ENCODE measurements at regions not wholly inside any gene's neighbourhood (a gene's known extent, or its start where the extent isn't known, plus 50 kb on each side); places are given as distances from the start of the nearest gene placed in this dataset.

- Mint-ChIP-seq H3K4me3 (no peak overlapping the region), H3K9me3 (ENCODE audit: low read depth) (no peaks in the 10 kb centered on the region), H3K27me3 (peaks cover 5% of the 10 kb centered on the region), H3K27ac (no peak overlapping the region), H3K4me1 (no peaks in the 10 kb centered on the region), H3K36me3 (ENCODE audit: low read depth) (no peaks in the 10 kb centered on the region)
- ChIA-PET CTCF (no interaction called here), POLR2A (no interaction called here)
- DNase-seq = no peak
- intact Hi-C loops (cut with DNase I, micrococcal nuclease) = no loop called here
- no peak for ATAC-seq
These were observed 475.2 kb downstream of the EPHA4 start for GRCh38 chr2:221096706-221097567.

- Mint-ChIP-seq H3K4me1 (no peaks in the 10 kb centered on the region), H3K36me3 (ENCODE audit: low read depth) (no peaks in the 10 kb centered on the region), H3K27ac (no peak overlapping the region), H3K4me3 (no peak overlapping the region), H3K27me3 (peaks cover 6% of the 10 kb centered on the region), H3K9me3 (ENCODE audit: low read depth) (no peaks in the 10 kb centered on the region)
- intact Hi-C loops (cut with DNase I, micrococcal nuclease) = no loop called here
- ChIA-PET CTCF (interaction anchor here (0.5 kb wide), 1 partner anchor 429 kb away, joined by 4 read pairs; no protein-coding TSS in a partner anchor), POLR2A (no interaction called here)
- ATAC-seq = peak; percentile 63
- peak; percentile 11 for DNase-seq
These were observed 474.6 kb downstream of the EPHA4 start for GRCh38 chr2:221097568-221097915.

- Mint-ChIP-seq H3K27me3 (peaks cover 6% of the 10 kb centered on the region), H3K9me3 (ENCODE audit: low read depth) (no peaks in the 10 kb centered on the region), H3K4me3 (no peak overlapping the region), H3K4me1 (peaks cover under 1% of the 10 kb centered on the region), H3K36me3 (ENCODE audit: low read depth) (no peaks in the 10 kb centered on the region), H3K27ac (no peak overlapping the region)
- ATAC-seq = no peak
- no peak for DNase-seq
- POLR2A ChIA-PET = no interaction called here
- CTCF ChIA-PET = interaction anchor here (0.5 kb wide), 1 partner anchor 429 kb away, joined by 4 read pairs; no protein-coding TSS in a partner anchor
- intact Hi-C loops (cut with DNase I, micrococcal nuclease) = no loop called here
These were observed 474.2 kb downstream of the EPHA4 start for GRCh38 chr2:221097949-221098348.

GRCh38 chr2:221100467-221101089 lies 471.5 kb downstream of the EPHA4 start:
- DNase-seq = no peak
- Mint-ChIP-seq H3K36me3 (ENCODE audit: low read depth) (no peaks in the 10 kb centered on the region), H3K4me3 (no peak overlapping the region), H3K9me3 (ENCODE audit: low read depth) (no peaks in the 10 kb centered on the region), H3K27ac (no peak overlapping the region), H3K27me3 (peaks cover 12% of the 10 kb centered on the region), H3K4me1 (peaks cover 9% of the 10 kb centered on the region)
- ChIA-PET CTCF (interaction anchor here (0.7 kb wide), 1 partner anchor 242 kb away, joined by 3 read pairs; no protein-coding TSS in a partner anchor), POLR2A (no interaction called here)
- intact Hi-C loops (cut with DNase I, micrococcal nuclease) = no loop called here
- ATAC-seq = no peak

- H3K27ac Mint-ChIP-seq = no peak overlapping the region
- H3K27me3 Mint-ChIP-seq = peaks cover 12% of the 10 kb centered on the region
- ATAC-seq (peak; percentile 78), DNase-seq (no peak)
- H3K4me1 Mint-ChIP-seq = peaks cover 9% of the 10 kb centered on the region
- ChIA-PET POLR2A (no interaction called here), CTCF (interaction anchor here (1.2 kb wide), 1 partner anchor 11 kb away, joined by 3 read pairs; no protein-coding TSS in a partner anchor)
- intact Hi-C loops (cut with DNase I, micrococcal nuclease) = no loop called here
- H3K4me3 Mint-ChIP-seq = no peak overlapping the region
- H3K36me3 Mint-ChIP-seq (ENCODE audit: low read depth) = no peaks in the 10 kb centered on the region
- no peaks in the 10 kb centered on the region for H3K9me3 Mint-ChIP-seq (ENCODE audit: low read depth)
These were observed 469.0 kb downstream of the EPHA4 start for GRCh38 chr2:221102896-221103688.

GRCh38 chr2:221103930-221104329 lies 468.2 kb downstream of the EPHA4 start:
- H3K9me3 Mint-ChIP-seq (ENCODE audit: low read depth) = no peaks in the 10 kb centered on the region
- H3K36me3 Mint-ChIP-seq (ENCODE audit: low read depth) = no peaks in the 10 kb centered on the region
- peaks cover 9% of the 10 kb centered on the region for H3K4me1 Mint-ChIP-seq
- no peak overlapping the region for H3K27ac Mint-ChIP-seq
- ChIA-PET CTCF (interaction anchor here (0.6 kb wide), 1 partner anchor 335 kb away, joined by 4 read pairs; no protein-coding TSS in a partner anchor), POLR2A (no interaction called here)
- no peak for ATAC-seq
- no peak overlapping the region for H3K4me3 Mint-ChIP-seq
- H3K27me3 Mint-ChIP-seq = peaks cover 14% of the 10 kb centered on the region
- no peak for DNase-seq
- intact Hi-C loops (cut with DNase I, micrococcal nuclease) = no loop called here

GRCh38 chr2:221104361-221104811 lies 467.7 kb downstream of the EPHA4 start:
- peak; percentile 9 for DNase-seq
- no peaks in the 10 kb centered on the region for H3K9me3 Mint-ChIP-seq (ENCODE audit: low read depth)
- ChIA-PET CTCF (interaction anchor here (0.6 kb wide), 1 partner anchor 335 kb away, joined by 4 read pairs; no protein-coding TSS in a partner anchor), POLR2A (no interaction called here)
- no peak for ATAC-seq
- intact Hi-C loops (cut with DNase I, micrococcal nuclease) = no loop called here
- H3K27me3 Mint-ChIP-seq = peaks cover 14% of the 10 kb centered on the region
- H3K4me3 Mint-ChIP-seq = no peak overlapping the region
- H3K27ac Mint-ChIP-seq = no peak overlapping the region
- H3K4me1 Mint-ChIP-seq = peaks cover 9% of the 10 kb centered on the region
- H3K36me3 Mint-ChIP-seq (ENCODE audit: low read depth) = no peaks in the 10 kb centered on the region

GRCh38 chr2:221106241-221106640 lies 465.9 kb downstream of the EPHA4 start:
- peaks cover 9% of the 10 kb centered on the region for H3K4me1 Mint-ChIP-seq
- no peak overlapping the region for H3K27ac Mint-ChIP-seq
- CTCF ChIA-PET = no interaction called here
- peaks cover 14% of the 10 kb centered on the region for H3K27me3 Mint-ChIP-seq
- no peaks in the 10 kb centered on the region for H3K36me3 Mint-ChIP-seq (ENCODE audit: low read depth)
- no peak for DNase-seq
- POLR2A ChIA-PET = no interaction called here
- H3K9me3 Mint-ChIP-seq (ENCODE audit: low read depth) = no peaks in the 10 kb centered on the region
- no peak overlapping the region for H3K4me3 Mint-ChIP-seq
- intact Hi-C loops (cut with DNase I, micrococcal nuclease) = no loop called here
- ATAC-seq = no peak

- POLR2A ChIA-PET = no interaction called here
- intact Hi-C loops (cut with DNase I, micrococcal nuclease) = no loop called here
- H3K9me3 Mint-ChIP-seq (ENCODE audit: low read depth) = no peaks in the 10 kb centered on the region
- H3K4me1 Mint-ChIP-seq = peaks cover 9% of the 10 kb centered on the region
- H3K27ac Mint-ChIP-seq = no peak overlapping the region
- peaks cover 8% of the 10 kb centered on the region for H3K27me3 Mint-ChIP-seq
- CTCF ChIA-PET = interaction anchor here (1.1 kb wide), 1 partner anchor 430 kb away, joined by 3 read pairs; no protein-coding TSS in a partner anchor
- H3K4me3 Mint-ChIP-seq = no peak overlapping the region
- ATAC-seq = no peak
- H3K36me3 Mint-ChIP-seq (ENCODE audit: low read depth) = no peaks in the 10 kb centered on the region
- no peak for DNase-seq
These were observed 464.7 kb downstream of the EPHA4 start for GRCh38 chr2:221107424-221107823.

GRCh38 chr2:221109552-221109951 lies 462.6 kb downstream of the EPHA4 start:
- CTCF ChIA-PET = no interaction called here
- POLR2A ChIA-PET = no interaction called here
- H3K4me1 Mint-ChIP-seq = peaks cover under 1% of the 10 kb centered on the region
- H3K36me3 Mint-ChIP-seq (ENCODE audit: low read depth) = no peaks in the 10 kb centered on the region
- H3K9me3 Mint-ChIP-seq (ENCODE audit: low read depth) = no peaks in the 10 kb centered on the region
- intact Hi-C loops (cut with DNase I, micrococcal nuclease) = no loop called here
- ATAC-seq (no peak), DNase-seq (no peak)
- H3K4me3 Mint-ChIP-seq = no peak overlapping the region
- H3K27ac Mint-ChIP-seq = no peak overlapping the region
- H3K27me3 Mint-ChIP-seq = peaks cover 4% of the 10 kb centered on the region

- Mint-ChIP-seq H3K4me3 (no peak overlapping the region), H3K9me3 (ENCODE audit: low read depth) (no peaks in the 10 kb centered on the region), H3K4me1 (no peaks in the 10 kb centered on the region), H3K27me3 (peaks cover 2% of the 10 kb centered on the region), H3K27ac (no peak overlapping the region), H3K36me3 (ENCODE audit: low read depth) (no peaks in the 10 kb centered on the region)
- POLR2A ChIA-PET = no interaction called here
- ATAC-seq = no peak
- CTCF ChIA-PET = no interaction called here
- intact Hi-C loops (cut with DNase I, micrococcal nuclease) = no loop called here
- no peak for DNase-seq
These were observed 460.4 kb downstream of the EPHA4 start for GRCh38 chr2:221111739-221112138.
